ENCODE measurements at regions not wholly inside any gene's neighbourhood (a gene's known extent, or its start where the extent isn't known, plus 50 kb on each side); places are given as distances from the start of the nearest gene placed in this dataset.

DNA sequence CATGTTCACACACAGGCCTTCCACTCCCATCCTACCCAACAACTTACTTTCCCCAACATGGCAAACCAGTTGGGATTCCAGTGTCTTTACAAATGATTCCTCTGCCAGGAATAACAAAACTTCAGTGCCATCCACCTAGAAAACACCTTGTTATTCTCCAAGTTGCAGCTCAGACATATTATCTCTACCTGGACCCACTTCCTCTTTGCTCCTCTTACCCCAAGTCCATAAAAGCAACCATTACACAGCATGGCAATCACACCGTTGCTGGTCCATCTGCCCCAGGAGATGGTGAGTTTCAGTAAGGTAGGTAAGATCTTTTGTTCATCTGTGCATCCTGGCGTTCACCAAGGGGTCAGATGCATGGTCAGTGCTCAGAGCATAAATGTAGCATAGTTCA, 66.0 kb upstream of the CSF1 start (continued):
- TF ChIP-seq, protein P1, sequence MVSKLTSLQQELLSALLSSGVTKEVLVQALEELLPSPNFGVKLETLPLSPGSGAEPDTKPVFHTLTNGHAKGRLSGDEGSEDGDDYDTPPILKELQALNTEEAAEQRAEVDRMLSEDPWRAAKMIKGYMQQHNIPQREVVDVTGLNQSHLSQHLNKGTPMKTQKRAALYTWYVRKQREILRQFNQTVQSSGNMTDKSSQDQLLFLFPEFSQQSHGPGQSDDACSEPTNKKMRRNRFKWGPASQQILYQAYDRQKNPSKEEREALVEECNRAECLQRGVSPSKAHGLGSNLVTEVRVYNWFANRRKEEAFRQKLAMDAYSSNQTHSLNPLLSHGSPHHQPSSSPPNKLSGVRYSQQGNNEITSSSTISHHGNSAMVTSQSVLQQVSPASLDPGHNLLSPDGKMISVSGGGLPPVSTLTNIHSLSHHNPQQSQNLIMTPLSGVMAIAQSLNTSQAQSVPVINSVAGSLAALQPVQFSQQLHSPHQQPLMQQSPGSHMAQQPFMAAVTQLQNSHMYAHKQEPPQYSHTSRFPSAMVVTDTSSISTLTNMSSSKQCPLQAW (CRISPR knock-in tag; IDR thresholded peaks at IDR 0.05) = no peak
- TF ChIP-seq FOXP1 (IDR thresholded peaks at IDR 0.05) (no peak), FOXP1 (CRISPR knock-in tag; IDR thresholded peaks at IDR 0.05) (no peak), GABPA (IDR thresholded peaks at IDR 0.05; ENCODE audit: low read depth, low read length) (no peak), GABPA (CRISPR knock-in tag; IDR thresholded peaks at IDR 0.05; ENCODE audit: low read depth) (no peak), DR1 (CRISPR knock-in tag; IDR thresholded peaks at IDR 0.05) (no peak), ZNF570 (CRISPR knock-in tag; IDR thresholded peaks at IDR 0.05; ENCODE audit: borderline replicate concordance) (no peak), SOX5 (CRISPR knock-in tag; IDR thresholded peaks at IDR 0.05; ENCODE audit: borderline replicate concordance) (no peak), NFIC (IDR thresholded peaks at IDR 0.05; ENCODE audit: low read length) (no peak)
- TF ChIP-seq, protein P2, sequence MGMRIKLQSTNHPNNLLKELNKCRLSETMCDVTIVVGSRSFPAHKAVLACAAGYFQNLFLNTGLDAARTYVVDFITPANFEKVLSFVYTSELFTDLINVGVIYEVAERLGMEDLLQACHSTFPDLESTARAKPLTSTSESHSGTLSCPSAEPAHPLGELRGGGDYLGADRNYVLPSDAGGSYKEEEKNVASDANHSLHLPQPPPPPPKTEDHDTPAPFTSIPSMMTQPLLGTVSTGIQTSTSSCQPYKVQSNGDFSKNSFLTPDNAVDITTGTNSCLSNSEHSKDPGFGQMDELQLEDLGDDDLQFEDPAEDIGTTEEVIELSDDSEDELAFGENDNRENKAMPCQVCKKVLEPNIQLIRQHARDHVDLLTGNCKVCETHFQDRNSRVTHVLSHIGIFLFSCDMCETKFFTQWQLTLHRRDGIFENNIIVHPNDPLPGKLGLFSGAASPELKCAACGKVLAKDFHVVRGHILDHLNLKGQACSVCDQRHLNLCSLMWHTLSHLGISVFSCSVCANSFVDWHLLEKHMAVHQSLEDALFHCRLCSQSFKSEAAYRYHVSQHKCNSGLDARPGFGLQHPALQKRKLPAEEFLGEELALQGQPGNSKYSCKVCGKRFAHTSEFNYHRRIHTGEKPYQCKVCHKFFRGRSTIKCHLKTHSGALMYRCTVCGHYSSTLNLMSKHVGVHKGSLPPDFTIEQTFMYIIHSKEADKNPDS (CRISPR knock-in tag; IDR thresholded peaks at IDR 0.05) = no peak
- TF ChIP-seq, protein P3, sequence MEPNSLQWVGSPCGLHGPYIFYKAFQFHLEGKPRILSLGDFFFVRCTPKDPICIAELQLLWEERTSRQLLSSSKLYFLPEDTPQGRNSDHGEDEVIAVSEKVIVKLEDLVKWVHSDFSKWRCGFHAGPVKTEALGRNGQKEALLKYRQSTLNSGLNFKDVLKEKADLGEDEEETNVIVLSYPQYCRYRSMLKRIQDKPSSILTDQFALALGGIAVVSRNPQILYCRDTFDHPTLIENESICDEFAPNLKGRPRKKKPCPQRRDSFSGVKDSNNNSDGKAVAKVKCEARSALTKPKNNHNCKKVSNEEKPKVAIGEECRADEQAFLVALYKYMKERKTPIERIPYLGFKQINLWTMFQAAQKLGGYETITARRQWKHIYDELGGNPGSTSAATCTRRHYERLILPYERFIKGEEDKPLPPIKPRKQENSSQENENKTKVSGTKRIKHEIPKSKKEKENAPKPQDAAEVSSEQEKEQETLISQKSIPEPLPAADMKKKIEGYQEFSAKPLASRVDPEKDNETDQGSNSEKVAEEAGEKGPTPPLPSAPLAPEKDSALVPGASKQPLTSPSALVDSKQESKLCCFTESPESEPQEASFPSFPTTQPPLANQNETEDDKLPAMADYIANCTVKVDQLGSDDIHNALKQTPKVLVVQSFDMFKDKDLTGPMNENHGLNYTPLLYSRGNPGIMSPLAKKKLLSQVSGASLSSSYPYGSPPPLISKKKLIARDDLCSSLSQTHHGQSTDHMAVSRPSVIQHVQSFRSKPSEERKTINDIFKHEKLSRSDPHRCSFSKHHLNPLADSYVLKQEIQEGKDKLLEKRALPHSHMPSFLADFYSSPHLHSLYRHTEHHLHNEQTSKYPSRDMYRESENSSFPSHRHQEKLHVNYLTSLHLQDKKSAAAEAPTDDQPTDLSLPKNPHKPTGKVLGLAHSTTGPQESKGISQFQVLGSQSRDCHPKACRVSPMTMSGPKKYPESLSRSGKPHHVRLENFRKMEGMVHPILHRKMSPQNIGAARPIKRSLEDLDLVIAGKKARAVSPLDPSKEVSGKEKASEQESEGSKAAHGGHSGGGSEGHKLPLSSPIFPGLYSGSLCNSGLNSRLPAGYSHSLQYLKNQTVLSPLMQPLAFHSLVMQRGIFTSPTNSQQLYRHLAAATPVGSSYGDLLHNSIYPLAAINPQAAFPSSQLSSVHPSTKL (CRISPR knock-in tag; IDR thresholded peaks at IDR 0.05) = no peak
